ENCODE measurements at regions not wholly inside any gene's neighbourhood (a gene's known extent, or its start where the extent isn't known, plus 50 kb on each side); places are given as distances from the start of the nearest gene placed in this dataset.

- no peaks in the 10 kb centered on the region for H3K36me3 ChIP-seq
- no peak overlapping the region for H3K4me3 ChIP-seq
- H3K4me1 ChIP-seq, result peaks cover 0 to 25% (median 13%) of the 10 kb centered on the region in 4 donors
- WGBS, result 85% methylated on average over 4 of the region's 4 CpGs
- no peaks in the 10 kb centered on the region for H3K9me3 ChIP-seq
- intact Hi-C loops (cut with DNase I), result no loop called here
- no peaks in the 10 kb centered on the region for H3K27me3 ChIP-seq
- no peak overlapping the region for H3K27ac ChIP-seq (replicated peaks in 1 of 4)
- DNase-seq (ENCODE audit: extremely low spot score), result no peak
- no peak for TF ChIP-seq EP300 (IDR thresholded peaks at IDR 0.05)
- TF ChIP-seq CTCF (IDR thresholded peaks at IDR 0.05), result no peak
- no peak for TF ChIP-seq POLR2AphosphoS5 (IDR thresholded peaks at IDR 0.05)
- no peak for TF ChIP-seq POLR2A (IDR thresholded peaks at IDR 0.05; ENCODE audit: low read depth)
Measured at GRCh38 chr1:216833509-216833908, 110.3 kb upstream of the ESRRG start.

- Histone ChIP-seq H3K4me3 (no peak overlapping the region), H3K27me3 (no peaks in the 10 kb centered on the region), H3K27ac (replicated peaks in 1 of 4) (no peak overlapping the region), H3K36me3 (no peaks in the 10 kb centered on the region), H3K9me3 (no peaks in the 10 kb centered on the region), H3K4me1 (peaks cover 0 to 25% (median 13%) of the 10 kb centered on the region in 4 donors)
- no peak for DNase-seq (ENCODE audit: extremely low spot score)
- intact Hi-C loops (cut with DNase I), result no loop called here
- TF ChIP-seq EP300 (IDR thresholded peaks at IDR 0.05) (no peak), CTCF (IDR thresholded peaks at IDR 0.05) (no peak), POLR2AphosphoS5 (IDR thresholded peaks at IDR 0.05) (no peak), POLR2A (IDR thresholded peaks at IDR 0.05; ENCODE audit: low read depth) (no peak)
- WGBS, result 73% methylated on average over 3 of the region's 3 CpGs
Measured at GRCh38 chr1:216832192-216832591, 109.0 kb upstream of the ESRRG start.

GRCh38 chr1:216830424-216831210 lies 107.4 kb upstream of the ESRRG start:
- DNase-seq (ENCODE audit: extremely low spot score), result no peak
- TF ChIP-seq EP300 (IDR thresholded peaks at IDR 0.05), result no peak
- no peak for TF ChIP-seq POLR2A (IDR thresholded peaks at IDR 0.05; ENCODE audit: low read depth)
- TF ChIP-seq CTCF (IDR thresholded peaks at IDR 0.05), result peak in 1 of 3 experiments; percentile 8
- intact Hi-C loops (cut with DNase I), result no loop called here
- Histone ChIP-seq H3K36me3 (no peaks in the 10 kb centered on the region), H3K27ac (replicated peaks in 1 of 4) (peak overlapping the region in 3 of 4 donors; percentile 21 to 71 (median 41)), H3K9me3 (no peaks in the 10 kb centered on the region), H3K27me3 (no peaks in the 10 kb centered on the region), H3K4me3 (peak overlapping the region in 1 of 4 donors; percentile 13), H3K4me1 (peaks cover 0 to 27% (median 13%) of the 10 kb centered on the region in 4 donors)
- 33% methylated on average over 10 of the region's 10 CpGs for WGBS

- no peak for TF ChIP-seq EP300 (IDR thresholded peaks at IDR 0.05)
- TF ChIP-seq POLR2A (IDR thresholded peaks at IDR 0.05; ENCODE audit: low read depth), result no peak
- TF ChIP-seq POLR2AphosphoS5 (IDR thresholded peaks at IDR 0.05), result no peak
- no peak for TF ChIP-seq CTCF (IDR thresholded peaks at IDR 0.05)
- WGBS, result 93% methylated on average over 2 of the region's 2 CpGs
- Histone ChIP-seq H3K4me3 (no peak overlapping the region), H3K36me3 (no peaks in the 10 kb centered on the region), H3K4me1 (peaks cover 0 to 32% (median 13%) of the 10 kb centered on the region in 4 donors), H3K27ac (replicated peaks in 1 of 4) (no peak overlapping the region), H3K9me3 (no peaks in the 10 kb centered on the region), H3K27me3 (no peaks in the 10 kb centered on the region)
- intact Hi-C loops (cut with DNase I), result no loop called here
- no peak for DNase-seq (ENCODE audit: extremely low spot score)
Measured at GRCh38 chr1:216827251-216827650, 104.0 kb upstream of the ESRRG start.
